ENCODE measurements at regions not wholly inside any gene's neighbourhood (a gene's known extent, or its start where the extent isn't known, plus 50 kb on each side); places are given as distances from the start of the nearest gene placed in this dataset.
"Not testable (repeated sequence)": the region's sequence is repeated elsewhere in the genome, so short reads cannot be mapped to it uniquely, and the experiment has no call there.

- H3K4me1 ChIP-seq (ENCODE audit: control insufficient read depth in 2 of 2, insufficient read depth in 2 of 2, low read length in 2 of 2): no peaks in the 10 kb centered on the region
- ChIA-PET POLR2A (no interaction called here), CTCF (no interaction called here)
- no peaks in the 10 kb centered on the region for H3K36me3 ChIP-seq (ENCODE audit: control insufficient read depth in 2 of 3, insufficient read depth in 3 of 3, low read length in 3 of 3)
- H3K27me3 Mint-ChIP-seq: no peaks in the 10 kb centered on the region
- H3K4me1 Mint-ChIP-seq: peaks cover 0 to 26% (median 0%) of the 10 kb centered on the region in 7 donors
- H3K27me3 ChIP-seq (ENCODE audit: control insufficient read depth in 2 of 2, insufficient read depth in 2 of 2, low read length in 2 of 2): no peaks in the 10 kb centered on the region
- H3K36me3 Mint-ChIP-seq: peaks cover 0 to 3% (median 0%) of the 10 kb centered on the region in 5 donors
- H3K27ac Mint-ChIP-seq: no peak overlapping the region
- H3K27ac ChIP-seq (ENCODE audit: low read depth, low read length): no peak overlapping the region
- H3K9me3 ChIP-seq (ENCODE audit: control insufficient read depth in 2 of 3, low read length in 3 of 3): no peaks in the 10 kb centered on the region
- no peak for DNase-seq
- peaks cover 0 to 2% (median 0%) of the 10 kb centered on the region in 11 donors for H3K9me3 Mint-ChIP-seq
- intact Hi-C loops (cut with micrococcal nuclease): loop anchor here in 1 of 2 donors (5.0 kb wide), 1 partner anchor 53 kb away; no protein-coding TSS in a partner anchor
- no peak for ATAC-seq
- no peak overlapping the region for H3K4me3 Mint-ChIP-seq
- no peak overlapping the region for H3K4me3 ChIP-seq (ENCODE audit: low read length)
Observed at GRCh38 chr6:15909290-15910070, 219.4 kb upstream of the MYLIP start.

- peaks cover 0 to 3% (median 0%) of the 10 kb centered on the region in 5 donors for H3K36me3 Mint-ChIP-seq
- Histone ChIP-seq H3K4me1 (ENCODE audit: control insufficient read depth in 2 of 2, insufficient read depth in 2 of 2, low read length in 2 of 2) (no peaks in the 10 kb centered on the region), H3K27ac (ENCODE audit: low read depth, low read length) (no peak overlapping the region), H3K4me3 (ENCODE audit: low read length) (no peak overlapping the region), H3K9me3 (ENCODE audit: control insufficient read depth in 2 of 3, low read length in 3 of 3) (no peaks in the 10 kb centered on the region), H3K36me3 (ENCODE audit: control insufficient read depth in 2 of 3, insufficient read depth in 3 of 3, low read length in 3 of 3) (no peaks in the 10 kb centered on the region), H3K27me3 (ENCODE audit: control insufficient read depth in 2 of 2, insufficient read depth in 2 of 2, low read length in 2 of 2) (no peaks in the 10 kb centered on the region)
- POLR2A ChIA-PET: no interaction called here
- H3K9me3 Mint-ChIP-seq: peaks cover 0 to 2% (median 0%) of the 10 kb centered on the region in 11 donors
- intact Hi-C loops (cut with micrococcal nuclease): loop anchor here in 1 of 2 donors (5.0 kb wide), 1 partner anchor 53 kb away; no protein-coding TSS in a partner anchor
- CTCF ChIA-PET: no interaction called here
- H3K27me3 Mint-ChIP-seq: no peaks in the 10 kb centered on the region
- H3K4me3 Mint-ChIP-seq: no peak overlapping the region
- H3K27ac Mint-ChIP-seq: no peak overlapping the region
- H3K4me1 Mint-ChIP-seq: peaks cover 0 to 24% (median 0%) of the 10 kb centered on the region in 7 donors
- DNase-seq (no peak), ATAC-seq (no peak)
Observed at GRCh38 chr6:15908871-15909270, 220.0 kb upstream of the MYLIP start.

- Histone ChIP-seq H3K27ac (ENCODE audit: low read depth, low read length) (no peak overlapping the region), H3K27me3 (ENCODE audit: control insufficient read depth in 2 of 2, insufficient read depth in 2 of 2, low read length in 2 of 2) (no peaks in the 10 kb centered on the region), H3K4me1 (ENCODE audit: control insufficient read depth in 2 of 2, insufficient read depth in 2 of 2, low read length in 2 of 2) (no peaks in the 10 kb centered on the region), H3K4me3 (ENCODE audit: low read length) (no peak overlapping the region), H3K36me3 (ENCODE audit: control insufficient read depth in 2 of 3, insufficient read depth in 3 of 3, low read length in 3 of 3) (no peaks in the 10 kb centered on the region), H3K9me3 (ENCODE audit: control insufficient read depth in 2 of 3, low read length in 3 of 3) (no peaks in the 10 kb centered on the region)
- ATAC-seq (no peak), DNase-seq (no peak)
- H3K4me1 Mint-ChIP-seq: peaks cover 0 to 22% (median 0%) of the 10 kb centered on the region in 7 donors
- ChIA-PET POLR2A (no interaction called here), CTCF (interaction anchor here (0.6 kb wide), 1 partner anchor 9 kb away, joined by 3 read pairs; no protein-coding TSS in a partner anchor)
- H3K9me3 Mint-ChIP-seq: peaks cover 0 to 2% (median 0%) of the 10 kb centered on the region in 11 donors
- intact Hi-C loops (cut with micrococcal nuclease): loop anchor here in 1 of 2 donors (5.0 kb wide), 1 partner anchor 54 kb away; no protein-coding TSS in a partner anchor
- H3K27ac Mint-ChIP-seq: no peak overlapping the region
- no peaks in the 10 kb centered on the region for H3K27me3 Mint-ChIP-seq
- no peaks in the 10 kb centered on the region for H3K36me3 Mint-ChIP-seq
- no peak overlapping the region for H3K4me3 Mint-ChIP-seq
Observed at GRCh38 chr6:15907914-15908518, 220.9 kb upstream of the MYLIP start.

GRCh38 chr6:15907220-15907913 is 221.5 kb upstream of the MYLIP start:
- H3K27me3 Mint-ChIP-seq; H3K36me3 ChIP-seq (ENCODE audit: control insufficient read depth in 2 of 3, insufficient read depth in 3 of 3, low read length in 3 of 3); H3K27ac Mint-ChIP-seq; H3K4me1 ChIP-seq (ENCODE audit: control insufficient read depth in 2 of 2, insufficient read depth in 2 of 2, low read length in 2 of 2); H3K27ac ChIP-seq (ENCODE audit: low read depth, low read length); H3K27me3 ChIP-seq (ENCODE audit: control insufficient read depth in 2 of 2, insufficient read depth in 2 of 2, low read length in 2 of 2); H3K9me3 Mint-ChIP-seq; H3K36me3 Mint-ChIP-seq; DNase-seq; ATAC-seq; H3K4me3 Mint-ChIP-seq; H3K9me3 ChIP-seq (ENCODE audit: control insufficient read depth in 2 of 3, low read length in 3 of 3); H3K4me3 ChIP-seq (ENCODE audit: low read length); POLR2A ChIA-PET: not testable (repeated sequence)
- intact Hi-C loops (cut with micrococcal nuclease): loop anchor here in 1 of 2 donors (5.0 kb wide), 1 partner anchor 55 kb away; no protein-coding TSS in a partner anchor
- H3K4me1 Mint-ChIP-seq: peaks cover 0 to 20% (median 0%) of the 10 kb centered on the region in 7 donors
- CTCF ChIA-PET: interaction anchor here (0.6 kb wide), 1 partner anchor 8 kb away, joined by 3 read pairs; no protein-coding TSS in a partner anchor

DNA sequence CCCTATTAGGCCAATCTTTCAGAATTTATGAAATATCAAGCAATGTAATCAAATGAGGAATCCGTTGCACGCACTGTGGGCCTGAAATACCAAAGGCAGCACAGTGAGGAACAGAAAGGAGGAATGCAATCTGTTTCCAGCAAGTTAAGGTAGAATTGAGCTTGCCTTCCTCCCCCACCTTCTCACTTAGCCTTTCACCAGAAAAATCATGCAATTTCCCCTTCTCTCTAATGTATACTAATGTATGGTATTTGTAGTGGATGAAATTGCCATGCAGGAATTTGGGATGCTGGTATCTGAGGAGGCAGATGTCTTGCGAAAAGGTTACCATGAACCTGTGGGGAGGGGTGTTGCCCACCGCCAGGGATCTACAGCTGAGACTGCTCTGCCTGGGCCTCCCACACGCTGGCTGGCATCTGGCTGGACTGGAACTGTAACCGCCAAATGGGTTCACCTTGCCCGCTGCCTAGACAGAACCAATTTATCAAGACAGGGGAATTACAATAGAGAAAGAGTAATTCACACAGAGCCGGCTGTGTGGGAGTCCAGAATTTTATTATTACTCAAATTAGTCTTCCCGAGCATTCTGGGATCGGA is 222.4 kb upstream of the MYLIP start:
- intact Hi-C loops (cut with micrococcal nuclease): loop anchor here in 1 of 2 donors (5.0 kb wide), 1 partner anchor 56 kb away; no protein-coding TSS in a partner anchor
- peak overlapping the region in 1 of 9 donors; percentile 16 for H3K27ac Mint-ChIP-seq
- H3K27me3 ChIP-seq (ENCODE audit: control insufficient read depth in 2 of 2, insufficient read depth in 2 of 2, low read length in 2 of 2): no peaks in the 10 kb centered on the region
- DNase-seq (no peak), ATAC-seq (no peak)
- H3K4me1 Mint-ChIP-seq: peaks cover 0 to 23% (median 0%) of the 10 kb centered on the region in 7 donors
- peak overlapping the region; percentile 0 for H3K27ac ChIP-seq (ENCODE audit: low read depth, low read length)
- no peaks in the 10 kb centered on the region for H3K27me3 Mint-ChIP-seq
- POLR2A ChIA-PET: no interaction called here
- no peaks in the 10 kb centered on the region for H3K36me3 ChIP-seq (ENCODE audit: control insufficient read depth in 2 of 3, insufficient read depth in 3 of 3, low read length in 3 of 3)
- no peaks in the 10 kb centered on the region for H3K36me3 Mint-ChIP-seq
- peak overlapping the region in 1 of 10 donors; percentile 55 for H3K4me3 Mint-ChIP-seq
- no peaks in the 10 kb centered on the region for H3K9me3 ChIP-seq (ENCODE audit: control insufficient read depth in 2 of 3, low read length in 3 of 3)
- H3K4me3 ChIP-seq (ENCODE audit: low read length): no peak overlapping the region
- H3K4me1 ChIP-seq (ENCODE audit: control insufficient read depth in 2 of 2, insufficient read depth in 2 of 2, low read length in 2 of 2): no peaks in the 10 kb centered on the region
- H3K9me3 Mint-ChIP-seq: peaks cover 0 to 2% (median 0%) of the 10 kb centered on the region in 11 donors
- CTCF ChIA-PET: no interaction called here
